ENCODE measurements at regions not wholly inside any gene's neighbourhood (a gene's known extent, or its start where the extent isn't known, plus 50 kb on each side); places are given as distances from the start of the nearest gene placed in this dataset.

GRCh38 chr11:129313541-129314297, 61.9 kb upstream of the BARX2 start:
- no peak for TF ChIP-seq CTCF (IDR thresholded peaks at IDR 0.05)
- TF ChIP-seq POLR2A (IDR thresholded peaks at IDR 0.05), result no peak

All from lower leg skin (tissue), 3 donors.